Skeletal muscle cell (primary cell): ENCODE measurements at regions not wholly inside any gene's neighbourhood (a gene's known extent, or its start where the extent isn't known, plus 50 kb on each side); places are given as distances from the start of the nearest gene placed in this dataset.
"Not testable (repeated sequence)": the region's sequence is repeated elsewhere in the genome, so short reads cannot be mapped to it uniquely, and the experiment has no call there.

Experiments used
- DNase-seq: peaks from one replicate; pipeline ENCODE4 v3.0.0-alpha.2; 2010; ENCODE audit warnings: low read depth
- H3K4me3 ChIP-seq: 2 replicates; pipeline ENCODE4 v1.5.1; 2011; ENCODE audit warnings: low read depth, mild to moderate bottlenecking, control low read depth, low read length, moderate library complexity

GRCh38 chrX:13479452-13479813 is 90.0 kb upstream of the EGFL6 start:
- DNase-seq, result no peak
- no peak overlapping the region for H3K4me3 ChIP-seq

GRCh38 chrX:13478740-13479451 is 90.5 kb upstream of the EGFL6 start:
- no peak overlapping the region for H3K4me3 ChIP-seq
- no peak for DNase-seq

GRCh38 chrX:13476384-13476783 is 93.0 kb upstream of the EGFL6 start:
- H3K4me3 ChIP-seq, result no peak overlapping the region

GRCh38 chrX:13474164-13474516 is 95.3 kb upstream of the EGFL6 start:
- no peak overlapping the region for H3K4me3 ChIP-seq
- no peak for DNase-seq

More at GRCh38 chrX:13476384-13476783, 93.0 kb upstream of the EGFL6 start:
- no peak for DNase-seq

- DNase-seq, result no peak
- no peak overlapping the region for H3K4me3 ChIP-seq
These were observed 95.8 kb upstream of the EGFL6 start for GRCh38 chrX:13473442-13474163.

GRCh38 chrX:13472975-13473374 is 96.4 kb upstream of the EGFL6 start:
- DNase-seq, result no peak
- no peak overlapping the region for H3K4me3 ChIP-seq

GRCh38 chrX:13471269-13471668 is 98.1 kb upstream of the EGFL6 start:
- no peak for DNase-seq
- no peak overlapping the region for H3K4me3 ChIP-seq

GRCh38 chrX:13470685-13470977 is 98.8 kb upstream of the EGFL6 start:
- H3K4me3 ChIP-seq, result no peak overlapping the region
- no peak for DNase-seq

- H3K4me3 ChIP-seq, result no peak overlapping the region
- DNase-seq, result no peak
These were observed 99.3 kb upstream of the EGFL6 start for GRCh38 chrX:13469963-13470684.

GRCh38 chrX:13468096-13468495 is 101.3 kb upstream of the EGFL6 start:
- DNase-seq, result no peak
- no peak overlapping the region for H3K4me3 ChIP-seq

GRCh38 chrX:13467243-13467642 is 102.2 kb upstream of the EGFL6 start:
- no peak for DNase-seq
- no peak overlapping the region for H3K4me3 ChIP-seq

GRCh38 chrX:13464599-13465275 is 104.7 kb upstream of the EGFL6 start:
- DNase-seq, result no peak

GRCh38 chrX:13463608-13464007 is 105.8 kb upstream of the EGFL6 start:
- H3K4me3 ChIP-seq, result no peak overlapping the region
- peak; percentile 97 for DNase-seq

More at GRCh38 chrX:13464599-13465275, 104.7 kb upstream of the EGFL6 start:
- no peak overlapping the region for H3K4me3 ChIP-seq

GRCh38 chrX:13452283-13452682 is 117.1 kb upstream of the EGFL6 start:
- H3K4me3 ChIP-seq, result no peak overlapping the region
- DNase-seq, result no peak

GRCh38 chrX:13449441-13449840 is 120.0 kb upstream of the EGFL6 start:
- H3K4me3 ChIP-seq, result no peak overlapping the region
- DNase-seq, result no peak

- no peak for DNase-seq
- no peak overlapping the region for H3K4me3 ChIP-seq
These were observed 120.5 kb upstream of the EGFL6 start for GRCh38 chrX:13448941-13449340.

- DNase-seq, H3K4me3 ChIP-seq: not testable (repeated sequence)
These were observed 121.8 kb upstream of the ATXN3L start for GRCh38 chrX:13441608-13442007.

- H3K4me3 ChIP-seq, result no peak overlapping the region
- DNase-seq, result no peak
These were observed 120.3 kb upstream of the ATXN3L start for GRCh38 chrX:13440176-13440575.

GRCh38 chrX:13433298-13433605 is 113.4 kb upstream of the ATXN3L start:
- no peak overlapping the region for H3K4me3 ChIP-seq
- no peak for DNase-seq
